ENCODE measurements at regions not wholly inside any gene's neighbourhood (a gene's known extent, or its start where the extent isn't known, plus 50 kb on each side); places are given as distances from the start of the nearest gene placed in this dataset.

- no peaks in the 10 kb centered on the region for H4K20me1 ChIP-seq (ENCODE audit: control insufficient read depth, insufficient read depth, low read depth, low read length)
- no peaks in the 10 kb centered on the region for H3K79me2 ChIP-seq (ENCODE audit: control insufficient read depth, low read length)
- H3K27ac ChIP-seq (ENCODE audit: low read depth, low read length) = no peak overlapping the region
- H3F3A ChIP-seq (ENCODE audit: control insufficient read depth, insufficient read depth) = no peaks in the 10 kb centered on the region
- H3K27me3 ChIP-seq (ENCODE audit: control insufficient read depth, low read length) = no peaks in the 10 kb centered on the region
- H3K4me2 ChIP-seq (ENCODE audit: low read length) = no peak overlapping the region
- no peaks in the 10 kb centered on the region for H3K36me3 ChIP-seq (ENCODE audit: control insufficient read depth, low read length)
- TF ChIP-seq EZH2phosphoT487 (IDR thresholded peaks at IDR 0.05; ENCODE audit: borderline replicate concordance, low read length) (no peak), CTCF (IDR thresholded peaks at IDR 0.05; ENCODE audit: low read depth, low read length, poor library complexity, severe bottlenecking) (no peak)
- no peaks in the 10 kb centered on the region for H3K9me2 ChIP-seq (replicated peaks; ENCODE audit: control insufficient read depth, low read length)
- H3K4me1 ChIP-seq (ENCODE audit: control insufficient read depth, low read length) = no peaks in the 10 kb centered on the region
- H3K9me3 ChIP-seq (ENCODE audit: control insufficient read depth, insufficient read depth, low read length) = no peaks in the 10 kb centered on the region
- H3K4me3 ChIP-seq (ENCODE audit: low read length) = no peak overlapping the region
These were observed 213.4 kb downstream of the CCER1 start for GRCh38 chr12:90741611-90742010.

- Histone ChIP-seq H4K20me1 (ENCODE audit: control insufficient read depth, insufficient read depth, low read depth, low read length) (no peaks in the 10 kb centered on the region), H3K4me2 (ENCODE audit: low read length) (no peak overlapping the region), H3K36me3 (ENCODE audit: control insufficient read depth, low read length) (no peaks in the 10 kb centered on the region), H3K9me2 (replicated peaks; ENCODE audit: control insufficient read depth, low read length) (no peaks in the 10 kb centered on the region), H3K9me3 (ENCODE audit: control insufficient read depth, insufficient read depth, low read length) (no peaks in the 10 kb centered on the region), H3K27me3 (ENCODE audit: control insufficient read depth, low read length) (no peaks in the 10 kb centered on the region), H3F3A (ENCODE audit: control insufficient read depth, insufficient read depth) (no peaks in the 10 kb centered on the region), H3K79me2 (ENCODE audit: control insufficient read depth, low read length) (no peaks in the 10 kb centered on the region), H3K27ac (ENCODE audit: low read depth, low read length) (no peak overlapping the region), H3K4me1 (ENCODE audit: control insufficient read depth, low read length) (no peaks in the 10 kb centered on the region), H3K4me3 (ENCODE audit: low read length) (no peak overlapping the region)
- no peak for TF ChIP-seq EZH2phosphoT487 (IDR thresholded peaks at IDR 0.05; ENCODE audit: borderline replicate concordance, low read length)
- TF ChIP-seq CTCF (IDR thresholded peaks at IDR 0.05; ENCODE audit: low read depth, low read length, poor library complexity, severe bottlenecking) = no peak
These were observed 225.2 kb downstream of the CCER1 start for GRCh38 chr12:90729736-90730135.

GRCh38 chr12:90712671-90713070, 242.3 kb downstream of the CCER1 start:
- Histone ChIP-seq H3F3A (ENCODE audit: control insufficient read depth, insufficient read depth) (no peaks in the 10 kb centered on the region), H3K9me2 (replicated peaks; ENCODE audit: control insufficient read depth, low read length) (no peaks in the 10 kb centered on the region), H3K79me2 (ENCODE audit: control insufficient read depth, low read length) (no peaks in the 10 kb centered on the region), H3K27me3 (ENCODE audit: control insufficient read depth, low read length) (no peaks in the 10 kb centered on the region), H4K20me1 (ENCODE audit: control insufficient read depth, insufficient read depth, low read depth, low read length) (no peaks in the 10 kb centered on the region), H3K4me2 (ENCODE audit: low read length) (no peak overlapping the region), H3K36me3 (ENCODE audit: control insufficient read depth, low read length) (no peaks in the 10 kb centered on the region), H3K4me3 (ENCODE audit: low read length) (no peak overlapping the region), H3K4me1 (ENCODE audit: control insufficient read depth, low read length) (no peaks in the 10 kb centered on the region), H3K9me3 (ENCODE audit: control insufficient read depth, insufficient read depth, low read length) (no peaks in the 10 kb centered on the region), H3K27ac (ENCODE audit: low read depth, low read length) (no peak overlapping the region)
- TF ChIP-seq CTCF (IDR thresholded peaks at IDR 0.05; ENCODE audit: low read depth, low read length, poor library complexity, severe bottlenecking) = no peak
- no peak for TF ChIP-seq EZH2phosphoT487 (IDR thresholded peaks at IDR 0.05; ENCODE audit: borderline replicate concordance, low read length)

GRCh38 chr12:90710711-90711110, 244.3 kb downstream of the CCER1 start:
- H3K9me3 ChIP-seq (ENCODE audit: control insufficient read depth, insufficient read depth, low read length) = no peaks in the 10 kb centered on the region
- no peaks in the 10 kb centered on the region for H3K27me3 ChIP-seq (ENCODE audit: control insufficient read depth, low read length)
- H3K36me3 ChIP-seq (ENCODE audit: control insufficient read depth, low read length) = no peaks in the 10 kb centered on the region

More at GRCh38 chr12:90710711-90711110, 244.3 kb downstream of the CCER1 start:
- Histone ChIP-seq H3K9me2 (replicated peaks; ENCODE audit: control insufficient read depth, low read length) (no peaks in the 10 kb centered on the region), H3K4me2 (ENCODE audit: low read length) (no peak overlapping the region), H3K4me3 (ENCODE audit: low read length) (no peak overlapping the region), H4K20me1 (ENCODE audit: control insufficient read depth, insufficient read depth, low read depth, low read length) (no peaks in the 10 kb centered on the region), H3K79me2 (ENCODE audit: control insufficient read depth, low read length) (no peaks in the 10 kb centered on the region), H3F3A (ENCODE audit: control insufficient read depth, insufficient read depth) (no peaks in the 10 kb centered on the region), H3K4me1 (ENCODE audit: control insufficient read depth, low read length) (no peaks in the 10 kb centered on the region), H3K27ac (ENCODE audit: low read depth, low read length) (no peak overlapping the region)
- no peak for TF ChIP-seq EZH2phosphoT487 (IDR thresholded peaks at IDR 0.05; ENCODE audit: borderline replicate concordance, low read length)
- no peak for TF ChIP-seq CTCF (IDR thresholded peaks at IDR 0.05; ENCODE audit: low read depth, low read length, poor library complexity, severe bottlenecking)
